ENCODE measurements at regions not wholly inside any gene's neighbourhood (a gene's known extent, or its start where the extent isn't known, plus 50 kb on each side); places are given as distances from the start of the nearest gene placed in this dataset.

GRCh38 chr15:96732704-96733103 lies 402.2 kb downstream of the NR2F2 start:
- DNase-seq (ENCODE audit: low spot score) (no peak), FAIRE-seq (no peak), ATAC-seq (no peak)
- Histone ChIP-seq H3K9me3 (ENCODE audit: low read length) (no peaks in the 10 kb centered on the region), H3K4me3 (replicated peaks in 1 of 3; ENCODE audit: insufficient read depth in 1 of 3, low read depth in 2 of 3, low read length in 3 of 3) (no peak overlapping the region), H3K27ac (ENCODE audit: extremely low read length, insufficient read depth, low read length) (no peak overlapping the region), H3K9ac (ENCODE audit: insufficient read depth, low read depth, low read length) (no peak overlapping the region), H2AFZ (ENCODE audit: low read length) (no peak overlapping the region), H3K36me3 (replicated peaks in 1 of 2; ENCODE audit: control insufficient read depth in 1 of 2, insufficient read depth in 2 of 2, low read length in 2 of 2) (no peaks in the 10 kb centered on the region), H3K27me3 (ENCODE audit: control insufficient read depth in 1 of 2, insufficient read depth in 2 of 2, low read length in 2 of 2) (no peaks in the 10 kb centered on the region), H3K4me1 (ENCODE audit: insufficient read depth, low read length) (no peaks in the 10 kb centered on the region), H3K4me2 (ENCODE audit: low read depth, low read length) (no peak overlapping the region), H3K79me2 (ENCODE audit: insufficient read depth, low read length) (no peaks in the 10 kb centered on the region), H4K20me1 (ENCODE audit: insufficient read depth, low read length) (no peaks in the 10 kb centered on the region)
- in situ Hi-C loops (cut with HindIII; ENCODE audit: extremely low pct_ligation_motif_present, low pct_unique_long_range_greater_than_20kb), result no loop called here
- TF ChIP-seq STAT5B (CRISPR knock-in tag; IDR thresholded peaks at IDR 0.05), result no peak
- no peak for TF ChIP-seq ZNF543 (CRISPR knock-in tag; IDR thresholded peaks at IDR 0.05)
- no peak for TF ChIP-seq ATF3 (CRISPR knock-in tag; IDR thresholded peaks at IDR 0.05)
- no peak for TF ChIP-seq ZNF782 (CRISPR knock-in tag; IDR thresholded peaks at IDR 0.05; ENCODE audit: borderline replicate concordance)
- no peak for TF ChIP-seq ZNF430 (CRISPR knock-in tag; IDR thresholded peaks at IDR 0.05)
- no peak for TF ChIP-seq ZNF513 (CRISPR knock-in tag; conservative IDR thresholded peaks at IDR 0.05)
- TF ChIP-seq ZMAT5 (CRISPR knock-in tag; IDR thresholded peaks at IDR 0.05; ENCODE audit: borderline replicate concordance, low read depth), result no peak
- no peak for TF ChIP-seq ZBTB42 (CRISPR knock-in tag; IDR thresholded peaks at IDR 0.05)
- no peak for TF ChIP-seq PPARG (CRISPR knock-in tag; conservative IDR thresholded peaks at IDR 0.05)
- no peak for TF ChIP-seq HDAC1 (CRISPR knock-in tag; IDR thresholded peaks at IDR 0.05)
- ChIA-PET POLR2A (no interaction called here), CTCF (ENCODE audit: low intra/inter-chr PET ratio, low total read pairs) (no interaction called here)
- WGBS (ENCODE audit: low lambda C conversion rate), result 13% methylated on average over 5 of the region's 5 CpGs
- BruUV-seq (replicated peaks), result no TSS peak
- intact Hi-C loops (cut with micrococcal nuclease; ENCODE audit: unreplicated experiment), result no loop called here

All from HepG2 (cell line).